HepG2 (cell line): ENCODE measurements at regions not wholly inside any gene's neighbourhood (a gene's known extent, or its start where the extent isn't known, plus 50 kb on each side); places are given as distances from the start of the nearest gene placed in this dataset.

Experiments
- ATAC-seq: fragments of 200-7000 bp; cut with Tn5 transposase; 3 replicates; pipeline ENCODE4 v1.9.1; 2020; ENCODE audit warnings: mild to moderate bottlenecking, moderate library complexity
- BruUV-seq: library from RNA; stranded (reverse); fragments of 400-500 nt; replicated peaks from 2 replicates; lab custom pipeline; 2021; lab: Mats Ljungman, UMichigan
- CTCF ChIA-PET: fragments of 300-600 bp; formaldehyde crosslinking; extraction: SDS; loops from one replicate; lab custom pipeline; 2021; ENCODE audit warnings: low total read pairs, inconsistent platforms, low intra/inter-chr PET ratio; lab: Yijun Ruan, JAX
- POLR2A ChIA-PET: fragments of 350-600 bp; sonication (Branson Sonifier 250); formaldehyde crosslinking; loops from one replicate; lab custom pipeline; 2020; ENCODE audit warnings: antibody characterized with exemption, inconsistent platforms; lab: Yijun Ruan, JAX
- DNase-seq: peaks from one replicate; pipeline ENCODE4 v3.0.0-alpha.2; 2015; ENCODE audit warnings: low spot score
- FAIRE-seq: peaks from 3 replicates; lab custom pipeline; 2011; peaks lifted over from hg19 to GRCh38; lab: Jason Lieb, UNC
- H2AFZ ChIP-seq: one replicate; pipeline ENCODE4 v1.6.1; 2011; ENCODE audit warnings: low read length, inconsistent platforms
- H3K27ac ChIP-seq: fragments of 300-600 bp; 3 replicates; pipeline ENCODE4 v1.8.0; 2011; ENCODE audit warnings: mixed run types, mild to moderate bottlenecking, mixed read lengths, low read length, inconsistent platforms; ENCODE audit not compliant: insufficient read depth; ENCODE audit errors: extremely low read length
- H3K27me3 ChIP-seq, 2 experiments: fragments of 200-600 bp in 1 of 2; 2 replicates in 1 of 2; 3 replicates in 1 of 2; pipeline versions ENCODE4 v1.6.0 to v1.8.0; 2011; ENCODE audit warnings: low read length in 2 of 2, mild to moderate bottlenecking in 2 of 2, moderate library complexity in 2 of 2, inconsistent platforms in 1 of 2; ENCODE audit not compliant: insufficient read depth in 2 of 2, control insufficient read depth in 1 of 2
- H3K36me3 ChIP-seq, 2 experiments: fragments of 200-600 bp in 1 of 2; replicated peaks in 1 of 2; 2 replicates in 1 of 2; 3 replicates in 1 of 2; pipeline versions ENCODE4 v1.5.1 to v1.8.0; 2011; ENCODE audit warnings: low read length in 2 of 2, inconsistent platforms in 1 of 2; ENCODE audit not compliant: insufficient read depth in 2 of 2, control insufficient read depth in 1 of 2
- H3K4me1 ChIP-seq: 2 replicates; pipeline ENCODE4 v1.5.1; 2012; ENCODE audit warnings: low read length, inconsistent platforms; ENCODE audit not compliant: insufficient read depth
- H3K4me2 ChIP-seq: 2 replicates; pipeline ENCODE4 v1.6.0; 2011; ENCODE audit warnings: low read depth, low read length, inconsistent platforms
- H3K4me3 ChIP-seq, 3 experiments: fragments of 200-600 bp in 1 of 3; sonication (generic), shearing (Covaris generic) in 1 of 3; replicated peaks in 1 of 3; 2 replicates each; pipeline ENCODE4 v1.5.1; 2011 to 2016; ENCODE audit warnings: low read length in 3 of 3, inconsistent platforms in 2 of 3, low read depth in 2 of 3, mild to moderate bottlenecking in 2 of 3, control low read depth in 1 of 3, mixed read lengths in 1 of 3; ENCODE audit not compliant: insufficient read depth in 1 of 3
- H3K79me2 ChIP-seq: one replicate; pipeline ENCODE4 v1.6.1; 2011; ENCODE audit warnings: low read length, inconsistent platforms; ENCODE audit not compliant: insufficient read depth
- H3K9ac ChIP-seq: 2 replicates; pipeline ENCODE4 v1.6.0; 2011; ENCODE audit warnings: mild to moderate bottlenecking, low read depth, low read length, inconsistent platforms; ENCODE audit not compliant: insufficient read depth
- H3K9me3 ChIP-seq: 2 replicates; pipeline ENCODE4 v1.5.1; 2012; ENCODE audit warnings: mild to moderate bottlenecking, low read length
- H4K20me1 ChIP-seq: 2 replicates; pipeline ENCODE4 v1.6.0; 2011; ENCODE audit warnings: inconsistent platforms, mild to moderate bottlenecking, low read length, moderate library complexity; ENCODE audit not compliant: insufficient read depth
- ATF7-NPFF ChIP-seq: sonication (generic); formaldehyde crosslinking; IDR thresholded peaks from 2 replicates; pipeline ENCODE4 v1.8.1; 2023; ENCODE audit warnings: mild to moderate bottlenecking, low read depth, missing genetic modification reagents, moderate library complexity
- HMGA1 ChIP-seq: sonication (generic); formaldehyde crosslinking; conservative IDR thresholded peaks from 2 replicates; pipeline ENCODE4 v1.4.0; 2020; ENCODE audit warnings: missing genetic modification reagents
- IKZF4 ChIP-seq: sonication (generic); formaldehyde crosslinking; IDR thresholded peaks from 2 replicates; pipeline ENCODE4 v1.5.1; 2020; ENCODE audit warnings: borderline replicate concordance, mild to moderate bottlenecking, low read depth, missing genetic modification reagents; ENCODE audit errors: not compliant biosample characterization
- NR2F2 ChIP-seq: IDR thresholded peaks from 2 replicates; pipeline ENCODE4 v1.6.1; 2012; ENCODE audit warnings: low read depth, inconsistent platforms, borderline replicate concordance
- PCBP2 ChIP-seq: fragments of 200-400 bp; formaldehyde crosslinking; optimal IDR thresholded peaks from 2 replicates; pipeline ENCODE3; 2018; ENCODE audit warnings: low read length, low read depth; ENCODE audit not compliant: poor library complexity, severe bottlenecking
- REXO4 ChIP-seq: sonication (generic); formaldehyde crosslinking; IDR thresholded peaks from 2 replicates; pipeline ENCODE4 v1.8.0; 2022; ENCODE audit warnings: missing genetic modification reagents, mild to moderate bottlenecking, borderline replicate concordance
- ZBTB25 ChIP-seq: IDR thresholded peaks from 2 replicates; pipeline ENCODE4 v1.6.1; 2018; ENCODE audit warnings: missing genetic modification reagents
- ZNF136 ChIP-seq: sonication (generic); formaldehyde crosslinking; IDR thresholded peaks from 2 replicates; pipeline ENCODE4 v1.8.1; 2022; ENCODE audit warnings: low read depth, mild to moderate bottlenecking, moderate library complexity, missing genetic modification reagents
- ZNF207 ChIP-seq: fragments of 450-650 bp; IDR thresholded peaks from 2 replicates; pipeline ENCODE4 v1.6.1; 2016; ENCODE audit warnings: antibody characterized with exemption, borderline replicate concordance
- ZNF687 ChIP-seq: sonication (generic); formaldehyde crosslinking; IDR thresholded peaks from 2 replicates; pipeline ENCODE4 v1.5.1; 2020; ENCODE audit warnings: mild to moderate bottlenecking, missing genetic modification reagents, moderate library complexity
- WGBS: methylation state at CpG from one replicate; pipeline ENCODE4 v1.1.6; 2017; ENCODE audit warnings: low lambda C conversion rate; 5-methylcytosine and 5-hydroxymethylcytosine counted together
- in situ Hi-C: cut with HindIII; loops from 2 replicates; pipeline ENCODE4 v1.10.0; 2017; ENCODE audit warnings: low pct_unique_long_range_greater_than_20kb; ENCODE audit not compliant: extremely low pct_ligation_motif_present
- intact Hi-C: fragments of 100-400 bp; cut with micrococcal nuclease; formaldehyde crosslinking; loops from one replicate; pipeline ENCODE4 v1.10.0; 2022; ENCODE audit not compliant: unreplicated experiment
- TF ChIP-seq, protein P1 (sequence below): sonication (generic); formaldehyde crosslinking; IDR thresholded peaks from 2 replicates; pipeline ENCODE4 v1.5.0; 2020; ENCODE audit warnings: missing genetic modification reagents
- TF ChIP-seq, protein P2 (sequence below), 2 experiments: IDR thresholded peaks; 2 replicates each; pipeline ENCODE4 v1.6.1; 2011 to 2012; ENCODE audit warnings: low read length in 2 of 2, borderline replicate concordance in 1 of 2, low read depth in 1 of 2, mild to moderate bottlenecking in 1 of 2, moderate library complexity in 1 of 2

DNA sequence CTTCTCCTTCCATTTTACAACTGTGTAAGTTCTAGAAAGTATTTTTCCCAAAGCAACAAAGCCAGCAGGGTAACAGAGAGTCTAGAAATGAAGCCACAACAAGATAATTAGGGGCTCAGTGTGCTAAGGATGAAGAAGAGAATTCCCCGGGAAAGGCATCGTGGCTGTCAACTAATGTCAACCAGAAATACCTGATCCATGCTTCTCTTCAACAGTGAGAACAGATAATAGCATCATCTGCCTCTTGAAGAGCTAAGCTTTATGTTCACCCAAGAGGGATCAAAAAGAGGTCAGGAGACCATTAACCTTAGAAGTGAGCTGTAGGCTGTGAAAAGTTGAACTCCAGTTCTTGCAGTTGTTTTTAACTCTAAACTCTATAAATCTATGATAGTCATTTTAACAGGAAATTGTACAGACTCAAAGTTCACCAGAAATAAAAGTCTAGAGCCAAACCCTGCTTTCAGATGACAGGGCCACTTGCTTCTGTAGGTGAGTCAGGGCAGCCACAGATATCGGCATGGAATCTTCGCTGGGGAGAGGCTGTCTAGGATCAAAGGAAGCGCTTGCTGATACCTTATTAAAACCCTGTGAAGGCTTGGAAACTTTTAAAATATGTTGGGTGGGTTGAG lies 540.7 kb upstream of the ID2 start:
- ChIA-PET CTCF (no interaction called here), POLR2A (interaction anchor here (1.1 to 7.0 kb wide), 3 partner anchors 15 to 50 kb away, joined by 3 to 99 read pairs (median 5); no protein-coding TSS in a partner anchor)
- no peaks in the 10 kb centered on the region for H3K27me3 ChIP-seq
- H2AFZ ChIP-seq: no peak overlapping the region
- H3K4me2 ChIP-seq: peak overlapping the region; percentile 80
- no peaks in the 10 kb centered on the region for H3K9me3 ChIP-seq
- DNase-seq (no peak), FAIRE-seq (no peak), ATAC-seq (no peak)
- no peak overlapping the region for H3K9ac ChIP-seq
- intact Hi-C loops (no loop called here), in situ Hi-C loops (no loop called here)
- no TSS peak for BruUV-seq
- 98% methylated on average over 5 of the region's 5 CpGs for WGBS
- H4K20me1 ChIP-seq: no peaks in the 10 kb centered on the region
- H3K4me1 ChIP-seq: peaks cover 94% of the 10 kb centered on the region
- H3K27ac ChIP-seq: peak overlapping the region; percentile 98
- H3K4me3 ChIP-seq: no peak overlapping the region; a peak in 1 of 6 replicates
- peaks cover 3% of the 10 kb centered on the region for H3K79me2 ChIP-seq
- H3K36me3 ChIP-seq: no peaks in the 10 kb centered on the region; a peak in 1 of 5 replicates
- TF ChIP-seq ZNF687 (CRISPR knock-in tag) (no peak), PCBP2 (no peak), IKZF4 (CRISPR knock-in tag) (no peak), ZNF207 (no peak), ATF7-NPFF (CRISPR knock-in tag) (no peak), ZBTB25 (CRISPR knock-in tag) (no peak), REXO4 (CRISPR knock-in tag) (no peak), HMGA1 (no peak), ZNF136 (peak; percentile 96), NR2F2 (no peak)
- TF ChIP-seq, protein P1, sequence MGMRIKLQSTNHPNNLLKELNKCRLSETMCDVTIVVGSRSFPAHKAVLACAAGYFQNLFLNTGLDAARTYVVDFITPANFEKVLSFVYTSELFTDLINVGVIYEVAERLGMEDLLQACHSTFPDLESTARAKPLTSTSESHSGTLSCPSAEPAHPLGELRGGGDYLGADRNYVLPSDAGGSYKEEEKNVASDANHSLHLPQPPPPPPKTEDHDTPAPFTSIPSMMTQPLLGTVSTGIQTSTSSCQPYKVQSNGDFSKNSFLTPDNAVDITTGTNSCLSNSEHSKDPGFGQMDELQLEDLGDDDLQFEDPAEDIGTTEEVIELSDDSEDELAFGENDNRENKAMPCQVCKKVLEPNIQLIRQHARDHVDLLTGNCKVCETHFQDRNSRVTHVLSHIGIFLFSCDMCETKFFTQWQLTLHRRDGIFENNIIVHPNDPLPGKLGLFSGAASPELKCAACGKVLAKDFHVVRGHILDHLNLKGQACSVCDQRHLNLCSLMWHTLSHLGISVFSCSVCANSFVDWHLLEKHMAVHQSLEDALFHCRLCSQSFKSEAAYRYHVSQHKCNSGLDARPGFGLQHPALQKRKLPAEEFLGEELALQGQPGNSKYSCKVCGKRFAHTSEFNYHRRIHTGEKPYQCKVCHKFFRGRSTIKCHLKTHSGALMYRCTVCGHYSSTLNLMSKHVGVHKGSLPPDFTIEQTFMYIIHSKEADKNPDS (CRISPR knock-in tag): no peak
- TF ChIP-seq, protein P2, sequence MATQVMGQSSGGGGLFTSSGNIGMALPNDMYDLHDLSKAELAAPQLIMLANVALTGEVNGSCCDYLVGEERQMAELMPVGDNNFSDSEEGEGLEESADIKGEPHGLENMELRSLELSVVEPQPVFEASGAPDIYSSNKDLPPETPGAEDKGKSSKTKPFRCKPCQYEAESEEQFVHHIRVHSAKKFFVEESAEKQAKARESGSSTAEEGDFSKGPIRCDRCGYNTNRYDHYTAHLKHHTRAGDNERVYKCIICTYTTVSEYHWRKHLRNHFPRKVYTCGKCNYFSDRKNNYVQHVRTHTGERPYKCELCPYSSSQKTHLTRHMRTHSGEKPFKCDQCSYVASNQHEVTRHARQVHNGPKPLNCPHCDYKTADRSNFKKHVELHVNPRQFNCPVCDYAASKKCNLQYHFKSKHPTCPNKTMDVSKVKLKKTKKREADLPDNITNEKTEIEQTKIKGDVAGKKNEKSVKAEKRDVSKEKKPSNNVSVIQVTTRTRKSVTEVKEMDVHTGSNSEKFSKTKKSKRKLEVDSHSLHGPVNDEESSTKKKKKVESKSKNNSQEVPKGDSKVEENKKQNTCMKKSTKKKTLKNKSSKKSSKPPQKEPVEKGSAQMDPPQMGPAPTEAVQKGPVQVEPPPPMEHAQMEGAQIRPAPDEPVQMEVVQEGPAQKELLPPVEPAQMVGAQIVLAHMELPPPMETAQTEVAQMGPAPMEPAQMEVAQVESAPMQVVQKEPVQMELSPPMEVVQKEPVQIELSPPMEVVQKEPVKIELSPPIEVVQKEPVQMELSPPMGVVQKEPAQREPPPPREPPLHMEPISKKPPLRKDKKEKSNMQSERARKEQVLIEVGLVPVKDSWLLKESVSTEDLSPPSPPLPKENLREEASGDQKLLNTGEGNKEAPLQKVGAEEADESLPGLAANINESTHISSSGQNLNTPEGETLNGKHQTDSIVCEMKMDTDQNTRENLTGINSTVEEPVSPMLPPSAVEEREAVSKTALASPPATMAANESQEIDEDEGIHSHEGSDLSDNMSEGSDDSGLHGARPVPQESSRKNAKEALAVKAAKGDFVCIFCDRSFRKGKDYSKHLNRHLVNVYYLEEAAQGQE (IDR thresholded peaks at IDR 0.05; ENCODE audit: borderline replicate concordance in 1 of 2, low read depth in 1 of 2, low read length in 2 of 2): no peak
